ENCODE measurements at regions not wholly inside any gene's neighbourhood (a gene's known extent, or its start where the extent isn't known, plus 50 kb on each side); places are given as distances from the start of the nearest gene placed in this dataset.

- Histone ChIP-seq H3K9me2 (ENCODE audit: insufficient read depth, low read length) (no peaks in the 10 kb centered on the region), H3K79me2 (ENCODE audit: insufficient read depth, low read depth, low read length) (no peaks in the 10 kb centered on the region), H3K27ac (ENCODE audit: low read depth, low read length, poor library complexity, severe bottlenecking) (no peak overlapping the region), H3K4me1 (ENCODE audit: insufficient read depth, low read length, poor library complexity, severe bottlenecking) (no peaks in the 10 kb centered on the region), H3K9me3 (ENCODE audit: low read length) (no peaks in the 10 kb centered on the region), H3K36me3 (ENCODE audit: insufficient read depth, low read length) (no peaks in the 10 kb centered on the region), H3K4me3 (ENCODE audit: low read depth, low read length, poor library complexity, severe bottlenecking) (no peak overlapping the region), H3K4me2 (ENCODE audit: low read length) (no peak overlapping the region), H4K20me1 (ENCODE audit: insufficient read depth, low read length) (no peaks in the 10 kb centered on the region), H2AFZ (ENCODE audit: low read length) (no peak overlapping the region)
- POLR2A ChIA-PET = no interaction called here
- TF ChIP-seq CTCF (conservative IDR thresholded peaks at IDR 0.05; ENCODE audit: low read length) (no peak), EZH2phosphoT487 (IDR thresholded peaks at IDR 0.05; ENCODE audit: borderline replicate concordance, low read depth, low read length) (no peak)
- DNase-seq (ENCODE audit: low spot score) = no peak
- CTCF ChIA-PET (ENCODE audit: unreplicated experiment) = no interaction called here
- intact Hi-C loops (cut with micrococcal nuclease; ENCODE audit: unreplicated experiment) = no loop called here
- BruUV-seq (replicated peaks) = no TSS peak
These were observed 146.2 kb upstream of the ZBED5 start for GRCh38 chr11:11004069-11004468.

- Histone ChIP-seq H3K9me3 (ENCODE audit: low read length) (no peaks in the 10 kb centered on the region), H3K27ac (ENCODE audit: low read depth, low read length, poor library complexity, severe bottlenecking) (no peak overlapping the region), H3K9me2 (ENCODE audit: insufficient read depth, low read length) (no peaks in the 10 kb centered on the region), H3K4me2 (ENCODE audit: low read length) (no peak overlapping the region), H3K79me2 (ENCODE audit: insufficient read depth, low read depth, low read length) (no peaks in the 10 kb centered on the region), H3K4me3 (ENCODE audit: low read depth, low read length, poor library complexity, severe bottlenecking) (no peak overlapping the region), H2AFZ (ENCODE audit: low read length) (no peak overlapping the region), H3K4me1 (ENCODE audit: insufficient read depth, low read length, poor library complexity, severe bottlenecking) (no peaks in the 10 kb centered on the region), H4K20me1 (ENCODE audit: insufficient read depth, low read length) (no peaks in the 10 kb centered on the region), H3K36me3 (ENCODE audit: insufficient read depth, low read length) (no peaks in the 10 kb centered on the region)
- BruUV-seq (replicated peaks) = no TSS peak
- ChIA-PET POLR2A (interaction anchor here (0.7 kb wide), 1 partner anchor 62 kb away, joined by 6 read pairs; no protein-coding TSS in a partner anchor), CTCF (ENCODE audit: unreplicated experiment) (no interaction called here)
- intact Hi-C loops (cut with micrococcal nuclease; ENCODE audit: unreplicated experiment) = no loop called here
- DNase-seq (ENCODE audit: low spot score) = no peak
- TF ChIP-seq CTCF (conservative IDR thresholded peaks at IDR 0.05; ENCODE audit: low read length) (no peak), EZH2phosphoT487 (IDR thresholded peaks at IDR 0.05; ENCODE audit: borderline replicate concordance, low read depth, low read length) (no peak)
These were observed 145.4 kb upstream of the ZBED5 start for GRCh38 chr11:11003226-11003625.

GRCh38 chr11:11000579-11001283, 142.9 kb upstream of the ZBED5 start:
- H4K20me1 ChIP-seq (ENCODE audit: insufficient read depth, low read length) = no peaks in the 10 kb centered on the region
- TF ChIP-seq CTCF (conservative IDR thresholded peaks at IDR 0.05; ENCODE audit: low read length) = no peak
- TF ChIP-seq EZH2phosphoT487 (IDR thresholded peaks at IDR 0.05; ENCODE audit: borderline replicate concordance, low read depth, low read length) = no peak
- no peaks in the 10 kb centered on the region for H3K9me2 ChIP-seq (ENCODE audit: insufficient read depth, low read length)
- no peaks in the 10 kb centered on the region for H3K36me3 ChIP-seq (ENCODE audit: insufficient read depth, low read length)
- no TSS peak for BruUV-seq (replicated peaks)
- no peaks in the 10 kb centered on the region for H3K79me2 ChIP-seq (ENCODE audit: insufficient read depth, low read depth, low read length)
- no peak for DNase-seq (ENCODE audit: low spot score)
- no peak overlapping the region for H3K27ac ChIP-seq (ENCODE audit: low read depth, low read length, poor library complexity, severe bottlenecking)
- CTCF ChIA-PET (ENCODE audit: unreplicated experiment) = no interaction called here
- H2AFZ ChIP-seq (ENCODE audit: low read length) = no peak overlapping the region
- no peaks in the 10 kb centered on the region for H3K9me3 ChIP-seq (ENCODE audit: low read length)
- H3K4me2 ChIP-seq (ENCODE audit: low read length) = no peak overlapping the region
- H3K4me3 ChIP-seq (ENCODE audit: low read depth, low read length, poor library complexity, severe bottlenecking) = no peak overlapping the region
- POLR2A ChIA-PET = no interaction called here
- no peaks in the 10 kb centered on the region for H3K4me1 ChIP-seq (ENCODE audit: insufficient read depth, low read length, poor library complexity, severe bottlenecking)
- intact Hi-C loops (cut with micrococcal nuclease; ENCODE audit: unreplicated experiment) = no loop called here

All from OCI-LY7 (cell line).